ENCODE measurements at regions not wholly inside any gene's neighbourhood (a gene's known extent, or its start where the extent isn't known, plus 50 kb on each side); places are given as distances from the start of the nearest gene placed in this dataset.

- DNase-seq (ENCODE audit: low read depth) = no peak
Measured at GRCh38 chr6:169890049-169890448, 138.6 kb downstream of the ERMARD start.

DNA sequence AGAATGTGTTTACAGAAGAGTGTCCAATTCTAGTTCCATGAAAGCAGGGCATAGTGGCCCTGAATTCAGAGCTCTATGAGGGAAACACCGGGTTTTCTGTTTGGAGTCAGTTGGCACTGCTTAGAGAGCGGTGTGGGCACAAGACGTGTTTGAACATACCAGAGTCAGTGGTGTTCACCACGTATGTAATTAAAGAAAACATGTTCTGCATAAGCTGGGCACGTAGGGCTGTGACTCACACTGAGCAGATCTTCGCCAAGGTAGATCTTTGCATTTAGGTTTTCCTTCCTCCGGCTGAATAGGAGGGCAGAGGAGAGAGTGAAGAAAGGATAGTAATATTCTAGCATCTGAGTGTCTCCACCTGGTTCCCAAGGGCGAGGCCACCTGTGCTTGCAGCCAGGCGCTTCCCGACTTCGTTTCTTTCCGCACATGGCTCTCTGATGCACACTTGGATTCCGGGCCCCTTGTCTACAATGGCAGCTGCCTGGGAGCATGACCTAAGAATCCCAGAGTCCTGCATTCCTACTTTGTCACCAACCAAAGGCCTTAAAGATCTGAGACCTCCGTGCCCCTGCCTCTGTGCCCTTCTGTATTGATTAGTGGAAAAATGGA lies 136.2 kb downstream of the ERMARD start:
- DNase-seq (ENCODE audit: low read depth) = no peak

- no peak for DNase-seq (ENCODE audit: low read depth)
Measured at GRCh38 chr6:169886631-169887227, 135.3 kb downstream of the ERMARD start.

DNA sequence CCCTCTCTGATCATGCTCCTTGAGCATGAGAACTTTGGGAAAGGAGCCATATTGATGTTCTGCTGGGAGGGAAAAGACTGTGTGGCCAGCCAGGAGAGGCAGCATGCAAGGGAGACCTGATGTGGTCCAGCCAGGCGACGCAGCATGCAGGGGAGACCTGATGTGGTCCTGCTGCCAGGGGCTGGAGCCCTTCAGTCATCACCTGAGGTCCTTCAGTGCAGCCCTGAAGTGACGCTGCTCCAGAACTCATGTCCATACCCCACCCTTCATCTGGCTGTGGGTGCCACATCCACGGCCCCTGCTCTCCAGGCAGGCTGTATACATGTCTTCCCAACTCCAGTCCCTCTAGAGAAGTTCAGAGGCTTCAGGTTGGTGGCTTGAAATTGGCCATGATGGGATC lies 134.4 kb downstream of the ERMARD start:
- no peak for DNase-seq (ENCODE audit: low read depth)

DNA sequence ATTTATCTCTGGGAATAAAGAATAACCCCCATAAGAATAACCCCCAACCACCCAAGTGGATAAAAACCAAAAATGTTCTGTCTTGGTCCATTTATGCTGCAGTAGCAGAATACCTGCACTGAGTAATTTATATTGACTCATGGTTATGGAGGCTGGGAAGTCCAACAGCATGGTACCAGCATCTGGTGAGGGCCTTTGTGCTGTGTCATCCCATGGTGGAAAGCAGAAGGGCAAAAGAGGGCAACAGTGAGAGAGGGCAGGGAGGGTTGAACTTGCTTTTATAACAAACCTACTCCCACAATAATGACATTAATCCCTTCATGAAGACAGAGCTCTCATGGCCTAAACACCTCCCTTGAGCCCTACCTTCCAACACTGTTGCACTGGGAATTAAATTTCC lies 133.7 kb downstream of the ERMARD start:
- no peak for DNase-seq (ENCODE audit: low read depth)

- no peak for DNase-seq (ENCODE audit: low read depth)
Measured at GRCh38 chr6:169884158-169884557, 132.7 kb downstream of the ERMARD start.

- no peak for DNase-seq (ENCODE audit: low read depth)
Measured at GRCh38 chr6:169883316-169883715, 131.9 kb downstream of the ERMARD start.

DNA sequence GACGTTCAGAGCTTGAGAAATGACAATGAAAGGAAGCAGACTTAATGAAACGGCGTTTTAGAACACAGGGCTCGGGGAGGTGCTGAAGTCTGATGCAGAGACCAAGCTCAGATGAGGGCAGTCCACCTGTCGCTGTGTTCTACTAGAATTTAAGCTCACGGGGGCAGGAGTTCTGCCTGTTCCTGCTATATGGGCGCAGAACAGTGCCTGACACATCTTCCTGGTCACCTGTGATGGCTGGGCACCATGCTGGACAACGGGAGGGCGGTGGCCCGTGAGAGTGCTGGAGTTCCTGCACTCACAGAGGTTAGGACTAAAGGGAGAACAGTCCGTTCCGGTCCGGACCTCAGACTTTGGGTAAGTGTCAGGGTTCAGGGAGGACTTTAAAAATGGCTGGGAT lies 130.6 kb downstream of the ERMARD start:
- no peak for DNase-seq (ENCODE audit: low read depth)

- no peak for DNase-seq (ENCODE audit: low read depth)
Measured at GRCh38 chr6:169881398-169881797, 130.0 kb downstream of the ERMARD start.

- DNase-seq (ENCODE audit: low read depth) = no peak
Measured at GRCh38 chr6:169880516-169880915, 129.1 kb downstream of the ERMARD start.

- DNase-seq (ENCODE audit: low read depth) = no peak
Measured at GRCh38 chr6:169869301-169869700, 117.9 kb downstream of the ERMARD start.

- peak; percentile 34 for DNase-seq (ENCODE audit: low read depth)
Measured at GRCh38 chr6:169868458-169868857, 117.0 kb downstream of the ERMARD start.

DNA sequence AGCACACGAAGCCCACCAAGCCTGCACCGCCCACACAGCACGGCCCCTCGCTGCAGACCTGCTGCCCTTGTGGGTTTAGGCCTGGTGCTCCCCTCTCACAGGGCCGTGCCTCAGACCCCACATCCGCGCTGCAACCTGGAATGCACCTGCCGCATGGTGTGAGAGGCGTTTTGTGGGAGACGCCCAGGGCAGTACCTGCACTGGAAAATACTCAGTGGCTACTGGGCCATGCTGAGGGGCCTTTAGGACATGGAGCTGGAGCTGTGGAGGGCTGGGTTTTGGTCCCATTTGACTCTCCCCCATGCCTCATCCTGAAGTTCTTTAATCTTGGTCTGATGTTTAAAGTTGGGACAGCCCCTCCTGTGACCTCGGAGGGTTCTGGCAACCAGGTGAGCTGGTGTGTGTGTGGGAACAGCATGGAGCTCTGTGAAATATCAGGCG lies 116.3 kb downstream of the ERMARD start:
- DNase-seq (ENCODE audit: low read depth) = no peak

DNA sequence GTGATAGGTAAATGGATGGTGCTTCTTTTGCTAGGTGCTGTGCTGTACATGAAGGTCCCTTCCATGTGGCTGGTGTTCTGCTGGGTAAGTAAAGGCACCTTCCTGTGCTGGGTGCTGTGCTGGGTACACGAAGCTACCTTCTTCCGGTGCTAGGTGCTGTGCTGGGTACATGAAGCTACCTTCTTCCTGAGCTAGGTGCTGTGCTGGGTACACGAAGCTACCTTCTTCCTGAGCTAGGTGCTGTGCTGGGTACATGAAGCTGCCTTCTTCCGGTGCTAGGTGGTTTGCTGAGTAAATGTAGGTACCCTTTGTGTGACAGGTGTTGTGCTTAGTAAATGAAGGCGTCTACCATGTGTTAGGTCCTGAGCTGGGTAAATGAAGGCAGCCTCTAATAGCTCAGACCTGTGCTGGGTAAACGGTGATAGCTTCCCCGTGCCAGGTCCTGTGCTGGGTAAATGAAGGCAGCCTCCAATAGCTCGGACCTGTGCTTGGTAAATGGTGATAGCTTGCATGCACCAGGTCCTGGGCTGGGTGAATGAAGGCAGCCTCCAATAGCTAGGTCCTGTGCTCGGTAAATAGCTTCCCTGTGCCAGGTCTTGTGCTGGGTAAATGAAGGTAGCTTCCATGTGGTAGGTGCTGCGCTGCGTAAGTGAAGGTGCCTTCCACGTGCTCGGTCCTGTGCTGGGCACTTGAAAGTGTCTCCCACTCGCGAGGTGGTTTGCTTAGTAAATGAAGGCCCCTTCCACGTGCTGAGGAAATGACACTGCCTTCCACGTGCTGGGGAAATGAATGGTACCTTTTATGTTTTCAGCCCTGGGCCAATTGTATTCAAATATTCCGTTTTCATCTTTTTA lies 115.5 kb downstream of the ERMARD start:
- DNase-seq (ENCODE audit: low read depth) = no peak

- no peak for DNase-seq (ENCODE audit: low read depth)
Measured at GRCh38 chr6:169866140-169866534, 114.7 kb downstream of the ERMARD start.

GRCh38 chr6:169865346-169866139 lies 114.1 kb downstream of the ERMARD start:
- no peak for DNase-seq (ENCODE audit: low read depth)

GRCh38 chr6:169864148-169865020 lies 113.0 kb downstream of the ERMARD start:
- DNase-seq (ENCODE audit: low read depth) = no peak

DNA sequence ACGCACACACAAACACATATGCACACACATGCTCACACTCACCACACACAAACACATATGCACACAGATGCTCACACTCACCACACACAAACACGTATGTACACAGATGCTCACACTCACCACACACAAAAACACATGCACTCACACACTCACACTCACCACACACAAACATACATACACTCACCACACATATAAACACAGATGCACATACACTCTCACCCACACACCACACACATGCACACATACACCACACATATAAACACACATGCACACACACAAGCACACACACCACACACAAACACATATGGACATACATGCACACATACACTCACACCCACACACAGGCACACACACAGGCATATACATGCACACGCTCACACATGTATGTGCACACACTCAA lies 112.3 kb downstream of the ERMARD start:
- DNase-seq (ENCODE audit: low read depth) = no peak

DNA sequence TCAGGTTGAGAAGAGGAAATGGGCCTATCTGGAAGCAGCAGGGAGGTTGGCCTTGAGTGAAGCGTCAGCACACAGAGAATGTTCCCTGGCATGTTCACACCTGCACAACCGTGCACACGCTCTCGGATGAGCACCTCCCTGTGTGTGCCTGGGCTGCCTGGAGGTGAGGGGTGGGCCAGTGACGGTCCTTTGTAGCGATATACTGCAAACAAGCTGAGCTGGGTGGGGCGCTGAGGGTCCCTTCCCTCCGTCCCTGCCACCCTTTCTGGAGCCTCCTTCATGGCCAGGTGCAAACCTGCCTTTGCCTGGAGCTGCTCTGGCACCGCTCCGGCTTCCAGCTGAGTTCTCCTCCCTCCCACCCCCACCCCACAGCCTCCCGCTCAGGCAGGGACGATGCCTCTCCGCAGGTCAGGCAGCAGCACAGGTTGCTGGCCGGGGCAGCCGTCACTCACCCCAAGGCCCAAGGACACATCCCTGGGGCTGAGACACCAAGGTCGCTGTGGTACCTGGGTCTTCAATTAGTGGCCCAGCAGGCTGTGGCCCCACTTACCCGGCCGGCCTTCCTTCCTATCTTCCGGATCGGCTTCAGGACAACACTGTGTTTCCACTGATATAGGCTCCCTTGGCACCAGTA lies 111.6 kb downstream of the ERMARD start:
- DNase-seq (ENCODE audit: low read depth) = no peak

DNA sequence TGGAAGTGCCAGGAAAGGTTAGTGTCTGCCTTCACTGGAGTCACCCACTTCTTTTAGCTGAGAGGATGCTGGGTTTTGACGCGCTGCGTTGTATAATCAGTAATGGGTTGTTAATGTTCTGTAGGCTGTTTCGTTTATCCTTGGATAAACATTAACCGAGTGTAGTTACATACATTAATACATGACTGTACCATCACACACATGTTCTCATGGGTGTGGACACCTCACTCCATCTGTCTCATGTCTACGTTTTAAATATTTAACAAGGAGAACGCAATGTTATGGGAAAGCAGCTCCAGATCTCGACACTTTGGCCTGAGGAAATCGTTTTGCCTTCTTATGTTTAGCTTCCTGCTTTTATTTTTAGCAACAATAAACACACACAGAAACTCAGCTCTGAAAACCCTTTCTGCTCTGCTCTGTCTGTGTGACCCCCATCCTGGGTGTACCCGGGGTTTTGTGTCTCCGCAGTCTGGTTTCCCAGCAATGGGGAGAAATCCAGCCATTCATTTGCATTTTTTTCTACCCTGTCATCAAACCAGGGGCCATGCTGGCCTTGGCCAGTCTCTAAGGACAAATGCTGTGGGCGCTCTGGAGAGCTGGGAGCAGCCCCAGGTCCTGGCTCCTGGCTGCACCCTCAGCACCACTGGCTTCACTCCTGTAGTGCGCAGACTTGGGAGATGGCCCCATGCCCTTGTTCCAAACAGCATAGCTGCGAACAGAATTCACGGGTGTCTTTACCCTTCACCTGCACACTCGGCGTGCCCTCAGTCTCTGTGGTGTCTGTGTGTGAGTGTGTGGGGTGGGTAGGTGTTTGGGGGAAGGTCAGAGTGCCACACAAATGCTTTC lies 110.8 kb downstream of the ERMARD start:
- no peak for DNase-seq (ENCODE audit: low read depth)
